RCC 7860 (cell line): ENCODE measurements at regions not wholly inside any gene's neighbourhood (a gene's known extent, or its start where the extent isn't known, plus 50 kb on each side); places are given as distances from the start of the nearest gene placed in this dataset.
A peak's percentile ranks its signal among the peaks of the same experiment; 100 is the strongest.
"Not testable (repeated sequence)": the region's sequence is repeated elsewhere in the genome, so short reads cannot be mapped to it uniquely, and the experiment has no call there.

Experiments
- DNase-seq: peaks from one replicate; pipeline ENCODE4 v3.0.0-alpha.2; 2015; ENCODE audit warnings: low spot score
- FAIRE-seq: peaks from 2 replicates; lab custom pipeline; 2012; peaks lifted over from hg19 to GRCh38; lab: Jason Lieb, UNC

- FAIRE-seq: no peak
- no peak for DNase-seq
These were observed 1369.6 kb upstream of the RAG2 start for GRCh38 chr11:37967635-37968034.

GRCh38 chr11:37963440-37963839 is 1365.4 kb upstream of the RAG2 start:
- FAIRE-seq (no peak), DNase-seq (no peak)

GRCh38 chr11:37957717-37958116 is 1359.7 kb upstream of the RAG2 start:
- no peak for FAIRE-seq

GRCh38 chr11:37951996-37952395 is 1354.0 kb upstream of the RAG2 start:
- FAIRE-seq: no peak
- no peak for DNase-seq

More at GRCh38 chr11:37957717-37958116, 1359.7 kb upstream of the RAG2 start:
- DNase-seq: no peak

- DNase-seq (no peak), FAIRE-seq (no peak)
These were observed 1350.2 kb upstream of the RAG2 start for GRCh38 chr11:37948258-37948657.

- FAIRE-seq: no peak
- no peak for DNase-seq
These were observed 1349.8 kb upstream of the RAG2 start for GRCh38 chr11:37947821-37948220.

DNA sequence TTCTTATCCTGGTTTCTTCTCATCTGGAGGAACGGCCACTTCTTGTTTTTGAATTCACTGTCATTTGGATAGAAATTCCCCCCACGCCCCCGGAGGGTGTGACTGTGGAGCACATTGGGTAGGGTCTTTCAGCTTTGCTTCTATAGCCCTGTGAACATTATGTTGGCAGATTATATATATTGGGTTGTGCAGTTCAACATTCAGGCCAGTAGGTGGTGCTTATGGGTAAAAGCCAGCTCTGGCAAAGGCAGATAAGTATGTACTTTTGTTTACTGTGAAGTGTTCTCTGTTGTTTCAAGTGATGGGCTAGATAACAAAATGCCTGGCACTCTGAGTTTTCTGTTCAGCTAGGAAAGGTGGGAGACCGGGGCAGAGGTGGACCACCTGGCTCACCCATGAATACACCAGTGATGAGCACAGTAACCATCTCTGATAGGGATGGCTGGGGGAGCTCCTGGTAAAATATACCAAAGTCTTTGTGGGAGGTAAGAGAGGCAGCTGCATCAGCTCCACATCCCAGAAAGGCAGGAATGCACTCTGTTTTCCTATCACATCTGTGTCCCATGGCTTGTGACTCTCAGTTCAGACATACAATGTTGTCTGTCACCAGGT is 1348.2 kb upstream of the RAG2 start:
- FAIRE-seq: no peak
- peak; percentile 20 for DNase-seq

DNA sequence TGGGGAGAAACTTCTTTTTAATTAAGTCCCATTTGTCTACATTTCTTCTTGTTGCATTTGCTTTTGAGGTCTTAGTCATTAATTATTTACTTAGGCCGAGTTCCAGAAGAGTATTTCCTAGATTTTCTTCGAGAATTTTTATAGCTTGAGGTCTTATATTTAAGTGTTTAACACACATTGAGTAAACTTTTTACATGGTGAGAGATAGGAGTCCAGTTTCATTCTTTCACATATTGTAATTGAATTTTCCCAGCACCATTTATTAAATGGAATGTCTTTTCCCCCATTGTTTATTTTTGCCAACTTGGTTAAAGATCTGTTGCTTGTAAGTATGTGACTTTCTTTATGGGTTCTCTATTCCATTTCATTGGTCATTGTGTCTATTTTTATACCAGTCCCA is 1344.0 kb upstream of the RAG2 start:
- FAIRE-seq (no peak), DNase-seq (no peak)

DNA sequence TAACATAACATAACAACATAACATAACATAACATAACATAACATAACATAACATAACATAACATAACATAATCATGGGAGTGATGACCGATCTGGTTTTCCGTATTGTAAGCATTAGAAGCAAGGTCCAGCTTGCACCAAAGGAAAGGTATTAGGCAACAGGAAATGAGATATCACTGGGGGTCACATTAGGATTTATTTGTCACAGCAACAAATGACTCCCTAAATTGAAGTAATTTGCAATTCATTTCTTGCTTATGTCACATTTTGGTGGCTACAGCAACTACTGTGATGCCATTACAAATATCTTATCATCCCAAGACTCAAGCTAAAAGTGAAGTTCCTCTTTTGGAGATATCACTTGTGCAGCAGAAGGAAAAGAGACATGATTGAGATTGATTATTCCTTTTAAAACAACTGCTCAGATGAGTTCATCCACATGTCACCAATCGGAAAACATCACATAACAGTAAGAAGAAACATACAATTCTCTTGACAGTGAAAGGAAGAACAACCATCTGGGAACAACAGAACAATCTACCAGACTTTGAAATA is 1331.1 kb upstream of the RAG2 start:
- FAIRE-seq (no peak), DNase-seq (no peak)

DNA sequence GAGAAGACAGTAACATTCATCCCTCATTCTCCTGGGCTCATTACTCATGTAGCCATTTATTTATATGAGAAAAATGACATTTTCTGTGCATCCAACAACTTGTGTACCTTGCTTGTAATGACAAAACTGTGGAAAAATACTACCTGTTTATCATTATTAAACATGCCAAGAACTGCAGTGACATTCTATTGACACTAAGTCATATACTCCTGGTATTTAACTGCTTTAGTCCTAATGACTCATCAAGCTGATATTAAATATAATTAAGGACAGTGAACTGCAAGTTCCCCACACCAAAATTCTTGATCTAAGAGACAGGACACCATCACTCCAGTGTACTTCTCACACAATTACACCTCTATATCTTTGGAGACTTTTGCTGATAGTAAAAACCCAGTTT is 1328.7 kb upstream of the RAG2 start:
- DNase-seq (no peak), FAIRE-seq (no peak)

DNA sequence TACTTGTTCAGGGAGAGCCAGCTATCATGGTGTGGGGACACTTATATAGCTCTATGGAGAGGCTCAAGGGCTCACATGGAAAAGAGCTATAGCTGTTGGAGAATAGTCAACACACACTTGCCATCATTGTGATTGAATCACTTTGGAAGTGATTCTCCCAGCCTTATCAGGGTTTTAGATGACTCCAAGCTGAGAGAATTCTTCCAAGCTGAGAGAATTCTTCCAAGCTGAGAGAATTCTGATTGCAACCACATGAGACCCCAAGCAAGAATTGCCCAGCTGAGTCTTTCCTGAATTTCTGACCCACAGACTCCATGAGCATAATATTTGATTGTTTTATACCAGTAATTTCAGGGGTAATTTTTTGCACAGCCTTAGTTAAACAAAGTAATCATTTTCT is 1318.3 kb upstream of the RAG2 start:
- FAIRE-seq (no peak), DNase-seq (no peak)

GRCh38 chr11:37914859-37915258 is 1316.8 kb upstream of the RAG2 start:
- no peak for FAIRE-seq
- no peak for DNase-seq

DNA sequence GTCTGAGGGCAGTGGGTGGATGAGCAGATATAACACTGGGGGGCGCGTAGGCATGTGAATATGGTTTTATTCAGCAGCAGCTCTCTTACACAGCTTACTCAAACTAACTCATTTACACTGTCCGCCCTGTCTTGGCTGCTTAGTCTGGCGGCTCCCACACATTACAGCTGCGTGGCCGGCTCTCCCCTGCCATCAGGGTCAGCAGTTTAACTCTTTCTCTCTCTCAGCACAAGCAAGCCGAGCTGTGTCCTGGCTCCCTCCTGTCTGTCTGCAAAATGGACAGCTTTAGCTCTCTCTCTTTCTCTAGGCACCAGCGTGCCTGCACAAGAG is 1310.1 kb upstream of the RAG2 start:
- FAIRE-seq (no peak), DNase-seq (no peak)

DNA sequence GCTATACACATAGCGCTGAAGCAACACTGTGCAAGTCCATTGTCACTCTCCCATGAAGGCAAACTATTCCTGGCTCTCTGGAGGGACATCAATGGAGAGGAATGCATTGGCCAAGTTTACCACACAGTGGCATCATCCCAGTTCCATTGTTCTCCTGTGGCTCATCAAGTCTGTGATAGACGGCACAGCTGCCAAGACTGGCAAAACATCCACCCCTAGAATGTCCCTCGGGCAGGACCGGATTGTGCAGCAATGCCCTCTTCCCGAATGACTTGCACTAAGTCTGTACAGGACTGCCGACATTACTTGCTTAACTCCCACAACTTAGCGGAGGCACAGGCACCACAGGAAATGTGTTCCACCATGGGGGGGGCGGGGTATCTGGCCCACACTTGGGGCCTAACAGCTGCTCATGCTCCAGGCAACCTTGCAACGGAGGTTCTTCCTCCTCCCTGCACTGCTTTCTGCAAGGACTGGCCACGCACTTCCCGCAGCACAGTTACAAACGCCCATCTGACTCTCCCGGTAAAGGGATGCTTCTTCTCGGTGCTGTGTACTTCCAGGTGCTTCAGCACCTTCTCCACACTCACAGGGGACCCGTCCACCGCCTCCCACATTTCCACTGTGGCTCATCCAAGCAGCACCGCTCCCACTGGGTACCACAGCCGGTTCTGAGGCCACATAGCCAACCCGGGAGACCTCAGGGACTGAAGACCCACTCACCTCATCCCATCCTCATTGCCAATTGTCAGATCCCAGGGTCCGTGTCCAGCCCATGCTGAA is 1309.6 kb upstream of the RAG2 start:
- no peak for FAIRE-seq

DNA sequence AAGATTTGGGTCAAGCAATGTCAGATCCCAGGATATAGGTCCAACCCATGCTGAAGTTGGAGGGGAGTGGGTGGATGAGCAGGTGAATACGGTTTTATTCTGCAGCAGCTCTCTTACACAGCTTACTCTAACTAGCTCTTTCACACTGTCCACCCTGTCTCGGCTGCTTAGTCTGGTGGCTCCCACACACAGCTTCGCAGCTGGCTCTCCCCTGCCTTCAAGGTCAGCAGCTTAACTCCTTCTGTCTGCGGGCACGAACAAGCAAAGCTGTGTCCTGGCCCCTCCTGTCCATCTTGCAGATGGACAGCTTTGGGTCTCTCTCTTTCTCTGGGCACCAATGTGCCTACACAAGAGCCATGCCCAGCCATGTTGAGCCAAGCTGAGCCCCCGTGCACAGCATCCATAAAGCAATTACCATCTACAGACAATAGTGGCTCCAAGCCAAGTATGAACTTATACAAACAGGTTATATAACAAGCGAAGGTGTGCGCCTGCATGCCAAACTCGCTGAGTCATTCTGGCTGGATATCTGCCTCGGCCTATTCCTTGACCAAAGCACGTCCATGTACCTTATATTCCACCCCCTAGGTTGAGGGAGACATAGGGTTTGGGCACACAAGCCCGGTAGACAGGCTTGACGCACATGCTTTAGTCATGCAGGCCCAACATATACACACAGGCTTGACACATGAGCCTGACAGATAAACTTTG is 1307.8 kb upstream of the RAG2 start:
- FAIRE-seq (no peak), DNase-seq (no peak)

More for the DNA sequence above, 1309.6 kb upstream of the RAG2 start:
- DNase-seq: no peak

DNA sequence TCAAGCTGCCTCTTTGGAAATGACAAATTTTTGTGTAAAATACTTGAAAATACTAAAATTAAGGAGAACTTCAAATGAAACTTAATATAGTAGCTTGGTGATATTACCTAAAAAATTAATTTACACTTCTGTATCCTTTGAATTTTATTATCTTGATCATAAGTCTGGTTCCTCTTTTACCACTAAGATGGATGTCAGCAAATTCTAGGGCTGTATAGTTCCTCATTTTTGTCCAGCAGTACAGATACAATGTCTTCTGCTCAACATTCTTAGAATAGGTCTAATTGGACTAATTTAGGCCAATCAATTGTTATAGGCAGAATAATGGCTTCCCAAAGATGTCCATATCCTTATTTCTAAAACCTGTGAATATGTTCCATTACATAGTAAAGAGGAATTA is 1298.0 kb upstream of the RAG2 start:
- FAIRE-seq (no peak), DNase-seq (no peak)

DNA sequence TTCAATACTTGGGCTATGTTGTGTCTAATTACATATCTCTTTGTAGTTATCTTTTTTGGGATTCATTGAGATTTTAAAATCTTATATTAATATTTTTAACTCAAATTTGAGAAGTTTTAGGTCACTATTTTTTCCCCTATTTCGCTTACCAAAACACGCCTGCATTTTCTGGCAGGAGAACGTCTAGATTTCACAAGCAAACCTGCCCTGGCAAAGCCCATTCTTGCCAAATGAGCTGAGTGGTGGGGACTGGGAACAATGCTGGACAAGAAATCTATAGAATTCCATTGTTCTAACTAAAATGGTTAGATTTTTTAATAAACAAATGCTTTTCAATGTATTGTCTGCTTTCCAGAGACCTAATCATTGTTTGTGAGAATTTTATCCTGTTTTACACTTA is 1283.7 kb upstream of the RAG2 start:
- no peak for FAIRE-seq
- DNase-seq: no peak

GRCh38 chr11:37861671-37862070 is 1263.6 kb upstream of the RAG2 start:
- no peak for DNase-seq
- FAIRE-seq: no peak

DNA sequence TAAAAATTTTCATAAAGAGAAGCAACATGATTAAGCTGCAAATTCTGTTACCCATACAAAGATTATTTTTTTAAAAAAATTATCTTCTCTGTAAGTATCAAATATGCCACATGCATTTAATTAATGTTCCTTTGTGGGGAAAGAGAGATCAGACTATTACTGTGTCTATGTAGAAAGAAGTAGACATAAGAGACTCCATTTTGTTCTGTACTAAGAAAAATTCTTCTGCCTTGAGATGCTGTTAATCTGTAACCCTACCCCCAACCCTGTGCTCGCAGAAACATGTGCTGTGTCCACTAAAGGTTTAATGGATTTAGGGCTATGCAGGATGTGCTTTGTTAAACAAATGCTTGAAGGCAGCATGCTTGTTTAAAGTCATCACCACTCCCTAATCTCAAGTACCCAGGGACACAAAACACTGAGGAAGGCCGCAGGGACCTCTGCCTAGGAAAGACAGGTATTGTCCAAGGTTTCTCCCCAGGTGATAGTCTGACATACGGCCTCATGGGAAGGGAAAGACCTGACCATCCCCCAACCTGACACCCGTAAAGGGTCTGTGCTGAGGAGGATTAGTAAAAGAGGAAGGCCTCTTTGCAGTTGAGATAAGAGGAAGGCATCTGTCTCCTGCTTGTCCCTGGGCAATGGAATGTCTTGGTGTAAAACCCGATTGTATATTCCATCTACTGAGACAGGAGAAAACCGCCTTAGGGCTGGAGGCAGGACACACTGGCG is 1260.9 kb upstream of the RAG2 start:
- not testable (repeated sequence) for DNase-seq, FAIRE-seq

- DNase-seq: no peak
These were observed 1260.4 kb upstream of the RAG2 start for GRCh38 chr11:37858398-37858797.

DNA sequence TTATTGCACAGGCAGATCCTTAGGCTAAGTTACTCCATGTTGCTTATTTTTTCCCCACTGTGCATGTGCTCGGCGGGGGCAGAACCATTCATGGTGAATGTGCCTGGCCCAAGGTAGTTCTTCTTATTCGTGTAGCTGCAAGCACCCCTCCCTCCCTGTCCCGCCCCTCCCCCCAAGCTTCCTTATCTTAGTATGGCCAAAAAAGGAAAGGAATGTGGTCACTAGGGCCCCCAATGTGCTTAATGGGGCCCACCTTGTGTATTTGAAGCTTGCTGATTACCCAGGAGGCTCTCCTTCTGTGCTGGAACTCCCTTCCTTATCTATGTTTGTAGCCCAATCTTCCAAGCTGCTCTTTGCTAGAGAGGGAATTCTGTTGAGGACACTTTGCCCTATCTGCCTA is 1259.7 kb upstream of the RAG2 start:
- DNase-seq: no peak
- no peak for FAIRE-seq

More at GRCh38 chr11:37858398-37858797, 1260.4 kb upstream of the RAG2 start:
- no peak for FAIRE-seq
